ENCODE measurements at regions not wholly inside any gene's neighbourhood (a gene's known extent, or its start where the extent isn't known, plus 50 kb on each side); places are given as distances from the start of the nearest gene placed in this dataset.

DNA sequence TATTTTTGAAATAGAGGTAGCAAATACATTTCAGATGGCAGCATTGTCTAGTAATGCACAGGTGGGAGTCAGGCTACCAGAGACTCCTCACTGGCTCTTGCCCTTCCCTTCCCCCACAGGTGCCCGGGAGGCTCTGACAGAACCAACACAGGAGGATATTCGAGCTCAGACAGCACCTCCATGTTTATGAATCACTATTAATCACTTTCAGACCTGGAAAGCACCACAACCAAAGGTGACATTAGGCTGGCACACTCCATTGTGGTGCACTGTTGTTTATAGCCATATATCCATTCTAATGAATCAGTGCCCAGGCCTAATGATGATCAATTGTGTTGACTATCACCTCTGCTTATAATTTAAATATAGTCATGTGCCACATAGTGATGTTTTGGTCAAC is 107.8 kb upstream of the NAMPT start:
- TF ChIP-seq CTCF (IDR thresholded peaks at IDR 0.05; ENCODE audit: extremely low read depth, insufficient read depth, missing control alignments): no peak
- DNase-seq (ENCODE audit: low spot score): no peak
- in situ Hi-C loops (cut with MboI; ENCODE audit: low pct_unique_long_range_greater_than_20kb, low sequenced_read_pairs, unreplicated experiment): no loop called here

- in situ Hi-C loops (cut with MboI; ENCODE audit: low pct_unique_long_range_greater_than_20kb, low sequenced_read_pairs, unreplicated experiment): no loop called here
- DNase-seq (ENCODE audit: low spot score): no peak
- TF ChIP-seq CTCF (IDR thresholded peaks at IDR 0.05; ENCODE audit: extremely low read depth, insufficient read depth, missing control alignments): no peak
Measured at GRCh38 chr7:106392144-106392543, 107.4 kb upstream of the NAMPT start.

DNA sequence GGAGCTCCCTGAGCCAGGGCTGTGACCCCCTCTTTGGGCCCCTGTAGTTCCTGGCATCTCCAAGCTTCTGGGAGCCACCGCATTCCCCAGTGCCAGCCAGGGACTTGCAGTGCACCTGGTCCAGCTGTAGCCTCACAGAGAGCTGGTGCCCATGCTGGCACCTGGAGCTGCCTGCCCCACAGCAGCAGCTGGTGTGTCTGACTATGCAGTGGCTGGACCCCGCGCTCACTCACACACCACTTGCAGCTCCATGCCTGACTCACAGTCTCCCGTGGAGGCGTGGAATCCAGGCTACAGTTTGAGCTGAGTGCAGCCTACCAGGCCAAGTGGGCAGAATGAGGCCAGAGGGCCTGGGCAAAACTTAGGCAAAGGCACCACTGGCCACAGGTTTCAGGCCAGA is 102.2 kb upstream of the NAMPT start:
- no peak for DNase-seq (ENCODE audit: low spot score)
- no peak for TF ChIP-seq CTCF (IDR thresholded peaks at IDR 0.05; ENCODE audit: extremely low read depth, insufficient read depth, missing control alignments)
- in situ Hi-C loops (cut with MboI; ENCODE audit: low pct_unique_long_range_greater_than_20kb, low sequenced_read_pairs, unreplicated experiment): no loop called here

- DNase-seq (ENCODE audit: low spot score): no peak
- TF ChIP-seq CTCF (IDR thresholded peaks at IDR 0.05; ENCODE audit: extremely low read depth, insufficient read depth, missing control alignments): no peak
- in situ Hi-C loops (cut with MboI; ENCODE audit: low pct_unique_long_range_greater_than_20kb, low sequenced_read_pairs, unreplicated experiment): no loop called here
Measured at GRCh38 chr7:106384373-106384772, 99.6 kb upstream of the NAMPT start.

- in situ Hi-C loops (cut with MboI; ENCODE audit: low pct_unique_long_range_greater_than_20kb, low sequenced_read_pairs, unreplicated experiment): no loop called here
- no peak for TF ChIP-seq CTCF (IDR thresholded peaks at IDR 0.05; ENCODE audit: extremely low read depth, insufficient read depth, missing control alignments)
- no peak for DNase-seq (ENCODE audit: low spot score)
Measured at GRCh38 chr7:106382929-106383328, 98.1 kb upstream of the NAMPT start.

DNA sequence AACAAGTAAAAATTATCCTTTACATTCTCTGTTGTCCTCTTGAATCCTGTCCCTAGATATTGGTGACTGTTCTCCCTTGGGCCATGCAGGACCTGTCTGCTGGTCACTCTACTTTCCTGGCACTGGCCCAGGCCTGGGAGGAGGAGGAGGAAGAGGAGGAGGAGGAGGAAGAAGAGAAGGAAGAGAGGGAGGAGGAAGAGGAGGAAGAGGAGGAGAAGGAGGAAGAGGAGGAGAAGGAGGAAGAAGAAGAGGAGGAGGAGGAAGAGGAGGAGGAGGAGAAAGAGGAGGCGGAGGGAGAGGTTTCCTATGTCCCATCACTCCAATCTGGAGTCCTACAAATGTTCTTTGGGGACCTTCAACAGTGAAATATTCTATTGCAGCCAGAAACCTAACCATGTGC is 97.3 kb upstream of the NAMPT start:
- DNase-seq (ENCODE audit: low spot score): no peak
- no peak for TF ChIP-seq CTCF (IDR thresholded peaks at IDR 0.05; ENCODE audit: extremely low read depth, insufficient read depth, missing control alignments)
- in situ Hi-C loops (cut with MboI; ENCODE audit: low pct_unique_long_range_greater_than_20kb, low sequenced_read_pairs, unreplicated experiment): no loop called here

DNA sequence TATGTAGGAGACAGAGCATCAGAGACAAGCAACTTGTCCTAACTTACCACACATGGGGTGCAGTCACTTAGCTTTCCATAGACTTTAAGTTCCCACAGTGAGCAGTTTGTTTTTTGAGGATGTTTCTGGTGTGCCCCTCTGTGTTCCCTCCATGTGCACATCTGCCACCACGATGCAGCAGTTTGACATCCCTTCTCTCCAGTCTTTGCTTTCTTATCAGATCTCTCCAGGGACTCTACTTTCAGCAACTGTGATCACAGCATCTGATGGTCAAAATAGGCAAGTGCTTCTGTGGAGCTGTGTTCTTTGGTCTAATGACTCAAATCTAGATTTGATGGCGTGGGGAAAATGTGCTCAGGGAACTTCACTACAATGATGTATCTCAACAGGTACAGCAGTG is 96.5 kb upstream of the NAMPT start:
- no peak for TF ChIP-seq CTCF (IDR thresholded peaks at IDR 0.05; ENCODE audit: extremely low read depth, insufficient read depth, missing control alignments)
- in situ Hi-C loops (cut with MboI; ENCODE audit: low pct_unique_long_range_greater_than_20kb, low sequenced_read_pairs, unreplicated experiment): no loop called here
- no peak for DNase-seq (ENCODE audit: low spot score)
